ENCODE measurements at regions not wholly inside any gene's neighbourhood (a gene's known extent, or its start where the extent isn't known, plus 50 kb on each side); places are given as distances from the start of the nearest gene placed in this dataset.

DNA sequence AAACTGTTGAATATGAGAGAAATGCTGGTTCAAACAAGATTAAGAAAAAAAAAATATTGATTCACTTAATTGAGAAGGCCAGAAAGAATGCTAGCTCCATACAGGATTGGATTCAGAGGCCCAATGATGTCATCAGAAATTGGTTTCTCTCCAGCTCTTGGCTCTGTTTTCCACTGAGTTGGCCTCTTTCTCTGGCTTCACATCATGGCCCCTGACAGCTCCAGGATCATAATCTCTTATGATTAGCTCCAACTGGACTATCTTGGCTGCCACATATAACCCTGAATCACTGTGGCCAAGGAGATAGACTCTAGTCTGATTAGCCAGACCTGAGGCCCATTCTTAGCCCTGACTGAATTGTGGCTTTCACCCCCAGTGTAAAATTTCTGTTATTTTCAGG is 244.7 kb upstream of the GRAMD2B start:
- Histone ChIP-seq H3K36me3 (ENCODE audit: control insufficient read depth, insufficient read depth, low read length) (no peaks in the 10 kb centered on the region), H3K4me3 (ENCODE audit: low read depth, low read length) (no peak overlapping the region), H3K9ac (ENCODE audit: low read length) (no peak overlapping the region), H3K27ac (ENCODE audit: low read depth, low read length) (no peak overlapping the region), H3K27me3 (ENCODE audit: control insufficient read depth, insufficient read depth, low read length) (no peaks in the 10 kb centered on the region), H3K9me3 (ENCODE audit: control insufficient read depth, insufficient read depth, low read depth, low read length) (no peaks in the 10 kb centered on the region), H3K4me1 (ENCODE audit: control insufficient read depth, insufficient read depth, low read length) (no peaks in the 10 kb centered on the region)

DNA sequence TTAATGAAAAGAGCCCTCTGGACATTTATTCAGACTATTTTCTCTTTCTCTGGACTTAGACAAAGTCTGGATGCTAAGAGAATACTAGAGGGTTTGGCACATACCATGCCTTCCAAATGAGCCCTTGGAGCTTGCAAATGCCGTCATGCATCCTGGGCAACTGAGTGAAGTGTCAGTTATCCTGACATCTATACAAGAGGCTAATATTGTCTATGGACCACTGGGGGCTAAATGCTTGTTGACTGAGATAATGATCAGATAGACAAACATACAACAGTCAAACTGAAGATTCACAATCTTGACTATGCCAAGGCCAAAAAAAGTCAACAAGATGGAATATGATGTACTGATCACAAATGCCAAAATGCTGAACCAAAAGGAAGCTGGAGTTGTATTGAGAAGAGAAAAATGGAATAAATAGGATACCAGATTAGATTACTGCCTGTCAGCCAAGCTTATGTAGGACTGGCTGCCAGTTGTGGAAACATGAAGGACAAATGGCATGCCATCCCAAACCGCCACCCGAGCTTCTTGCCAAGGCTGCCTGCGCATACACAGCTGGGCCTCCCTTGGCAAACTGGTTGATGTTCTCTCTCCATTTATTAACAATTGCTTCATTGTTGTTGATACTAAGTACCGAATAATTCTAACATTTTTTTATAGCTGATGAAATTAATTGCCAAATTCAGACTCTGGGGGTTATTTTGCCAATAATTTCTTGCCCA is 240.1 kb upstream of the GRAMD2B start:
- Histone ChIP-seq H3K27me3 (ENCODE audit: control insufficient read depth, insufficient read depth, low read length) (no peaks in the 10 kb centered on the region), H3K9ac (ENCODE audit: low read length) (no peak overlapping the region), H3K27ac (ENCODE audit: low read depth, low read length) (no peak overlapping the region), H3K4me1 (ENCODE audit: control insufficient read depth, insufficient read depth, low read length) (no peaks in the 10 kb centered on the region), H3K4me3 (ENCODE audit: low read depth, low read length) (no peak overlapping the region), H3K36me3 (ENCODE audit: control insufficient read depth, insufficient read depth, low read length) (no peaks in the 10 kb centered on the region), H3K9me3 (ENCODE audit: control insufficient read depth, insufficient read depth, low read depth, low read length) (0 out of 2 replicates have a peak, but pooled peaks cover 3% of the 10 kb centered on the region)

DNA sequence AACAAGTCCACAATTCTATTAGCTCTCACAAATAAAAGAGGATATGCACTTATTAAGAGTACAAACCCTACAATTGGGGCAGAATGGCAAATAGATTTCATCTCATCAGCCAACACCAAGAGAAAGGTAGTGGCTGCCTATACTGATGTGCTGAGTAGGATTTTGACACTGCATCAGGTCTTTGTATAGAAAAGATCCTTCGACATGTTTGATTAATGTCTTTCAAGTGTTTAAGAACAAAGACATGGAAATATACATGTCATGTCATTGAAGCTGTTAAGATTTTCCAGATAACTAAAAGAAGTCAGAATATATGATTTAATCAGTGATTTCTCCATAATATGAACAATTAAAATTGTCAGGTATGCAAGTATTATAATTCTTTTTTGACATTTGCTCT is 238.7 kb upstream of the GRAMD2B start:
- Histone ChIP-seq H3K27me3 (ENCODE audit: control insufficient read depth, insufficient read depth, low read length) (no peaks in the 10 kb centered on the region), H3K36me3 (ENCODE audit: control insufficient read depth, insufficient read depth, low read length) (no peaks in the 10 kb centered on the region), H3K4me1 (ENCODE audit: control insufficient read depth, insufficient read depth, low read length) (peaks cover 11% of the 10 kb centered on the region), H3K9ac (ENCODE audit: low read length) (no peak overlapping the region), H3K9me3 (ENCODE audit: control insufficient read depth, insufficient read depth, low read depth, low read length) (0 out of 2 replicates have a peak, but pooled peaks cover 3% of the 10 kb centered on the region), H3K4me3 (ENCODE audit: low read depth, low read length) (no peak overlapping the region), H3K27ac (ENCODE audit: low read depth, low read length) (no peak overlapping the region)

DNA sequence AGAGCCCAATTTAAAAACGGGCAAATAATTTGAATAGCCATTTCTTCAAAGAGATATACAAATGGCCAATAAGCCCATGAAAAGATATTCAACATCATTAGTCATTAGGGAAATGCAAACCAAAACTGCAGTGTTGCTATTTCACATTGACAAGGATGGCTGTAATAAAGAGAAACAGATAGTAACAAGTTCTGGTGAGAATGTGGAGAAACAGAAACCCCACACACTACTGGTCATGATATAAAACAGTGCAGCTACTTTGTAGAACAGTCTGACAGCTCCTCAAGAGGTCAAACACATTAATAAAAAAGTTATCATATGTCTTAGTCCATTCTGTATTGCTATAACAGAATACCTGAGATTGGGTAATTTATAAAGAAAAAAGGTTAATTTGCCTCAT is 237.0 kb upstream of the GRAMD2B start:
- Histone ChIP-seq H3K4me1 (ENCODE audit: control insufficient read depth, insufficient read depth, low read length) (peaks cover 20% of the 10 kb centered on the region), H3K4me3 (ENCODE audit: low read depth, low read length) (no peak overlapping the region), H3K27me3 (ENCODE audit: control insufficient read depth, insufficient read depth, low read length) (no peaks in the 10 kb centered on the region), H3K9ac (ENCODE audit: low read length) (no peak overlapping the region), H3K9me3 (ENCODE audit: control insufficient read depth, insufficient read depth, low read depth, low read length) (0 out of 2 replicates have a peak, but pooled peaks cover 3% of the 10 kb centered on the region), H3K27ac (ENCODE audit: low read depth, low read length) (no peak overlapping the region), H3K36me3 (ENCODE audit: control insufficient read depth, insufficient read depth, low read length) (no peaks in the 10 kb centered on the region)

DNA sequence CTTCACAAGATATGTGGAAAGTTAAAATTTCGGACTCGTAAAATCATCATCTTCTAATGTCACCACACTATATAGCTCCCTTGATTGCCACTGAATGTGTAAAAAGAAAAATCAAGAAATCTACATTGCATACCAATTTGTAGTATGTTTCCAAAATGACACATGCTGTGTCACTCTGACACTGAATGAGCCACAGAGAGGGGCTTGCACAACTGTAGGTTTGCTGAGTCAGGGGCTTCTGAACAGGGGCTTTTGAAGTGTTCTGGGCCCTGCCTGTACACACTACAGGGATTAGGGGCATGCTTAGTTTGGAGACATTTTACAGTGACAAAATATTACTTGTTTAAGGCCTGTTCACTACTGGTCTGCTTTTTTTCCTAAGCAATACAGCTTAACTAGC is 234.4 kb upstream of the GRAMD2B start:
- no peaks in the 10 kb centered on the region for H3K36me3 ChIP-seq (ENCODE audit: control insufficient read depth, insufficient read depth, low read length)
- no peaks in the 10 kb centered on the region for H3K27me3 ChIP-seq (ENCODE audit: control insufficient read depth, insufficient read depth, low read length)
- no peak overlapping the region for H3K9ac ChIP-seq (ENCODE audit: low read length)
- no peak overlapping the region for H3K4me3 ChIP-seq (ENCODE audit: low read depth, low read length)
- no peak overlapping the region for H3K27ac ChIP-seq (ENCODE audit: low read depth, low read length)
- peaks cover 20% of the 10 kb centered on the region for H3K4me1 ChIP-seq (ENCODE audit: control insufficient read depth, insufficient read depth, low read length)
- H3K9me3 ChIP-seq (ENCODE audit: control insufficient read depth, insufficient read depth, low read depth, low read length), result 0 out of 2 replicates have a peak, but pooled peaks cover 3% of the 10 kb centered on the region

DNA sequence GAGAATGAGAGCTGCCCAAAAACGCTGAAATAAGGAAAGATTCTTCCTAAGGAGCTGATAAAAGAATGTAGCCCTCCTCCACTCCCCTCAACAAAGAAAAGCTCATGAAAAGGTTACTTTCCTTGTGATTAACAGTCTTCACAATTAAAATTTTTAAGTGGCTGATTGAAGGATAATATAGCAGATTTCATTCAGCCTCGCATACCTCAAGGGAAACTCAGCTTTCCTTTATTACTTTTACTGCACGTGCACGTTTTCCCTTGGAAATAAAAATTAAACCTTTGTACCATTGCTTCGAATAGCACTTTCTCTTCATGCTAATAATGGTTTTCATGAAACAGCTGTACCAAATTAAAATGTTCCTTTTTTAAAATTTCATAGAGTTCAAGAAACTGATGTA is 234.0 kb upstream of the GRAMD2B start:
- H3K4me1 ChIP-seq (ENCODE audit: control insufficient read depth, insufficient read depth, low read length), result peaks cover 20% of the 10 kb centered on the region
- no peaks in the 10 kb centered on the region for H3K27me3 ChIP-seq (ENCODE audit: control insufficient read depth, insufficient read depth, low read length)
- H3K4me3 ChIP-seq (ENCODE audit: low read depth, low read length), result no peak overlapping the region
- H3K9me3 ChIP-seq (ENCODE audit: control insufficient read depth, insufficient read depth, low read depth, low read length), result 0 out of 2 replicates have a peak, but pooled peaks cover 3% of the 10 kb centered on the region
- no peak overlapping the region for H3K9ac ChIP-seq (ENCODE audit: low read length)
- no peaks in the 10 kb centered on the region for H3K36me3 ChIP-seq (ENCODE audit: control insufficient read depth, insufficient read depth, low read length)
- no peak overlapping the region for H3K27ac ChIP-seq (ENCODE audit: low read depth, low read length)

DNA sequence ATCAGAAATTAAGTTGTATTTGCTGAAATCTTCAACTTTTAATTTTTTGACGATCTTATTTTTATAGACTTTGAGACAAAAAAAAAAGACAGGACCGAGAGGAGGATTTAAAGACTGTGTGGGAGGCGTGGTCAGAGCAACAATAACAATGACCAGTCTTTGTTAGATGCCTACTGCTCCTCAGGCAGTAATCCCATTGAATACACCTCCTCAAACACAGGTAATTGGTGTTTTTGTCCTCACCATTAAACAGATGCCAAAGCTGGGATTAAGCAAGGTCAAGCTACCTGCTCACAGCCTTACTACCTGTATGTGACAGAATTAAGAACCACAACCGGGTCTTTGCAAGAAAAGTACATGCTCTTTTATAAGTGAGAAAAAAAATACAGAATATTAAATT is 233.3 kb upstream of the GRAMD2B start:
- 0 out of 2 replicates have a peak, but pooled peaks cover 3% of the 10 kb centered on the region for H3K9me3 ChIP-seq (ENCODE audit: control insufficient read depth, insufficient read depth, low read depth, low read length)
- no peaks in the 10 kb centered on the region for H3K27me3 ChIP-seq (ENCODE audit: control insufficient read depth, insufficient read depth, low read length)
- H3K4me3 ChIP-seq (ENCODE audit: low read depth, low read length), result no peak overlapping the region
- no peak overlapping the region for H3K9ac ChIP-seq (ENCODE audit: low read length)
- H3K36me3 ChIP-seq (ENCODE audit: control insufficient read depth, insufficient read depth, low read length), result no peaks in the 10 kb centered on the region
- peaks cover 20% of the 10 kb centered on the region for H3K4me1 ChIP-seq (ENCODE audit: control insufficient read depth, insufficient read depth, low read length)
- H3K27ac ChIP-seq (ENCODE audit: low read depth, low read length), result no peak overlapping the region

DNA sequence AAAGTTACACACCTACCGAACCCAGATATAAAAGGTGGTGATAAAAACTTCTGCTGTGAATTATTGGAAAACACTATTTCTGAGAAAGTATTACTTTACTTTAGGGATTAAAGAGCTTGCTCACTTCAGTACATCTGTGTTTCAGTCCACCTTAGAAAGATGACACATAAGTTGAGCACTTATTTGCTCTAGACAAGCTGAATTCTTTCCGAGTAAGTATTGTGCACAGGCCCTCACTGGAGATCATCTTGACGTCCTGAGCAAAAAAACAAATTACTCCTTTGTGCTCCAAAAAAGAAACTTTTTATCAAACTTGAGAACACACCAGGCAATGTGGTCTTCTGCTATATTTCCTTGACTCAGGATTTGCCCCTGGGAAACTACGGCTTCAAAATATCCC is 231.0 kb upstream of the GRAMD2B start:
- peaks cover 20% of the 10 kb centered on the region for H3K4me1 ChIP-seq (ENCODE audit: control insufficient read depth, insufficient read depth, low read length)
- H3K27ac ChIP-seq (ENCODE audit: low read depth, low read length), result no peak overlapping the region
- no peak overlapping the region for H3K4me3 ChIP-seq (ENCODE audit: low read depth, low read length)
- H3K9me3 ChIP-seq (ENCODE audit: control insufficient read depth, insufficient read depth, low read depth, low read length), result no peaks in the 10 kb centered on the region
- H3K9ac ChIP-seq (ENCODE audit: low read length), result no peak overlapping the region
- no peaks in the 10 kb centered on the region for H3K27me3 ChIP-seq (ENCODE audit: control insufficient read depth, insufficient read depth, low read length)
- no peaks in the 10 kb centered on the region for H3K36me3 ChIP-seq (ENCODE audit: control insufficient read depth, insufficient read depth, low read length)

DNA sequence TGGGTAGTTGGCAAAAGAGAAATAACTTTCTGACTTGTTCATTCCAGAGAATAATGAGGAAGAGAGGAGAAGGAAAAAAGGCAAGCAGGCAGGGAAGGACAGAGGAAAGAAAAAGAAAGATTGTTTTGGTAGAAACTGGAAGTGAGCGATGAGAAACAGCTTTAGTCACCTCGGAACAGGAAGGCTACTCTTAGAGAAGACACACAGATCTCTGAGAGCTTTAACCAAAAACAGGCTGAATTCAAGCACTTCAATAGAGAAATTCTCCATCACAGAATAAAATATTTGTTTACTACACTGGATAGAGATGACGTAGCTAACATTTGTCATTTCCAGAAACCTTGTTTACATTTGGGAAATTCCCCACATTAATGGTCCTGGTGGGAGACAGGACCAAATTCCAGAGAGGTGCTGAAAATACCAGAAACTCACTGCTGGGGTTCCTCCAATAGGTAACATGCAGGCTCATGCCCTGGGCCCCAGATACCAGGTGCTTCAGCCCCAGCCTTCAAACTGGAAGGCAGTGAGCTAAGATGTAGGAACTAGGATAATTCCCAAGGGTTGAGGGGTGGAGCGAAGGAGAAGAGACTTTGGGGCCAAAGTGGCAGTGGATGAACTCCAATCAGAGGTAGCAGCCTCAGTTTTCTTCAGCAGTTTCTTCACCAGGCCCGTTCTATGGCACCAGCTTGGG is 227.7 kb upstream of the GRAMD2B start:
- Histone ChIP-seq H3K36me3 (ENCODE audit: control insufficient read depth, insufficient read depth, low read length) (no peaks in the 10 kb centered on the region), H3K9ac (ENCODE audit: low read length) (no peak overlapping the region), H3K27ac (ENCODE audit: low read depth, low read length) (no peak overlapping the region), H3K4me3 (ENCODE audit: low read depth, low read length) (no peak overlapping the region), H3K4me1 (ENCODE audit: control insufficient read depth, insufficient read depth, low read length) (peaks cover 9% of the 10 kb centered on the region), H3K9me3 (ENCODE audit: control insufficient read depth, insufficient read depth, low read depth, low read length) (no peaks in the 10 kb centered on the region), H3K27me3 (ENCODE audit: control insufficient read depth, insufficient read depth, low read length) (no peaks in the 10 kb centered on the region)

DNA sequence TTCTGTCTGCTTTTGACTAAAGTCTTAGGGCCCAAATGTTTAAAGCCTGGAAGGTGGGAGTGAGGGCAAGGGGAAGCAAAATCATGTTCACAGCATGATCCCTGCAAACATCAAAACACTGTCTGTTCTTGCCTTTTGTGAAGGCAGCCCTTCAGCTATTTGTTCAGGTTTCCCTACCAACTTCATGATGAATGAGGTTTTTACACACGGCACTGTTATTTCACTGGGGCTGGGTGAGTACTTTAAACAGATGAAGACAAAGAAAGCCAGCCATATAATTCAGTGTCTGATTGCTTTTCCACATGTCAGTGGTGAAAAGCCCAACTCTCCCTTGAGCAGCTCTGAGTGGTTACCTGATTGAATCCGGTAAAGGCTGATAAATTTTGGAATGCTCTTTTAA is 224.7 kb upstream of the GRAMD2B start:
- Histone ChIP-seq H3K36me3 (ENCODE audit: control insufficient read depth, insufficient read depth, low read length) (no peaks in the 10 kb centered on the region), H3K9me3 (ENCODE audit: control insufficient read depth, insufficient read depth, low read depth, low read length) (no peaks in the 10 kb centered on the region), H3K27ac (ENCODE audit: low read depth, low read length) (no peak overlapping the region), H3K27me3 (ENCODE audit: control insufficient read depth, insufficient read depth, low read length) (no peaks in the 10 kb centered on the region), H3K9ac (ENCODE audit: low read length) (no peak overlapping the region), H3K4me1 (ENCODE audit: control insufficient read depth, insufficient read depth, low read length) (peaks cover 7% of the 10 kb centered on the region), H3K4me3 (ENCODE audit: low read depth, low read length) (no peak overlapping the region)

DNA sequence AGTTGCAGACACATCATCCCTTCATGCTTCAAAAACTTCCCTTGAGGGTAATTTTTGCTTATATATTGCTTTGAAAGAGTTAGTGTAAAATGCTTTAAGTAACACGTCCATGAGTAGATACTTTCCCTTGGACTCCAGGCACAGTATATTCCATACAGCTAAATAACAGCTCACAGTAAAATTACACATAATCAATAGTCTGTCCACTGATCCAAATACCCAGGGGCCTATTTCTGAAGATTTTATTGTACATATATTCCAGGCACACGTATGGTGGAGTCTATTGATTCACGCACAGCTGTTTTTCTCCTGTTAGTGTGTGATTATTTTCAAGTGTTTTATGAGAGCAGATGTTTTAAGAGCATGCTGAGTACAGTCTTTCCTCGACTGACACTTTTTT is 223.7 kb upstream of the GRAMD2B start:
- Histone ChIP-seq H3K4me3 (ENCODE audit: low read depth, low read length) (no peak overlapping the region), H3K27ac (ENCODE audit: low read depth, low read length) (no peak overlapping the region), H3K9ac (ENCODE audit: low read length) (no peak overlapping the region), H3K36me3 (ENCODE audit: control insufficient read depth, insufficient read depth, low read length) (no peaks in the 10 kb centered on the region), H3K9me3 (ENCODE audit: control insufficient read depth, insufficient read depth, low read depth, low read length) (no peaks in the 10 kb centered on the region), H3K4me1 (ENCODE audit: control insufficient read depth, insufficient read depth, low read length) (peaks cover 7% of the 10 kb centered on the region), H3K27me3 (ENCODE audit: control insufficient read depth, insufficient read depth, low read length) (no peaks in the 10 kb centered on the region)

All from HUES6 (cell line).